ENCODE measurements at regions not wholly inside any gene's neighbourhood (a gene's known extent, or its start where the extent isn't known, plus 50 kb on each side); places are given as distances from the start of the nearest gene placed in this dataset.
"Not testable (repeated sequence)": the region's sequence is repeated elsewhere in the genome, so short reads cannot be mapped to it uniquely, and the experiment has no call there.

DNA sequence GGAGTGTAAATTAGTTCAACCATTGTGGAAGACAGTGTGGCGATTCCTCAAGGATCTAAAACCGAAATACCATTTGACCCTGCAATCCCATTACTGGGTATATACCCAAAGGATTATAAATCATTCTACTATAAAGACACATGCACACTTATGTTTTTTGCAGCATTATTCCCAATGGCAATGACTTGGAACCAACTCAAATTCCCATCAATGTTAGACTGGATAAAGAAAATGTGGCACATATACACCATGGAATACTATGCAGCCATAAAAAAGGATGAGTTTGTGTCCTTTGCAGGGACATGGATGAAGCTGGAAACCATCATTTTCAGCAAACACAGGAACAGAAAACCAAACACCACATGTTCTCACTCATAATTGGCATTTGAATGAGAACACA lies 137.5 kb downstream of the ZNF648 start:
- not testable (repeated sequence) for TF ChIP-seq EZH2 (IDR thresholded peaks at IDR 0.05; ENCODE audit: borderline replicate concordance, low read length)
- TF ChIP-seq, protein P1, sequence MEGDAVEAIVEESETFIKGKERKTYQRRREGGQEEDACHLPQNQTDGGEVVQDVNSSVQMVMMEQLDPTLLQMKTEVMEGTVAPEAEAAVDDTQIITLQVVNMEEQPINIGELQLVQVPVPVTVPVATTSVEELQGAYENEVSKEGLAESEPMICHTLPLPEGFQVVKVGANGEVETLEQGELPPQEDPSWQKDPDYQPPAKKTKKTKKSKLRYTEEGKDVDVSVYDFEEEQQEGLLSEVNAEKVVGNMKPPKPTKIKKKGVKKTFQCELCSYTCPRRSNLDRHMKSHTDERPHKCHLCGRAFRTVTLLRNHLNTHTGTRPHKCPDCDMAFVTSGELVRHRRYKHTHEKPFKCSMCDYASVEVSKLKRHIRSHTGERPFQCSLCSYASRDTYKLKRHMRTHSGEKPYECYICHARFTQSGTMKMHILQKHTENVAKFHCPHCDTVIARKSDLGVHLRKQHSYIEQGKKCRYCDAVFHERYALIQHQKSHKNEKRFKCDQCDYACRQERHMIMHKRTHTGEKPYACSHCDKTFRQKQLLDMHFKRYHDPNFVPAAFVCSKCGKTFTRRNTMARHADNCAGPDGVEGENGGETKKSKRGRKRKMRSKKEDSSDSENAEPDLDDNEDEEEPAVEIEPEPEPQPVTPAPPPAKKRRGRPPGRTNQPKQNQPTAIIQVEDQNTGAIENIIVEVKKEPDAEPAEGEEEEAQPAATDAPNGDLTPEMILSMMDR (conservative IDR thresholded peaks at IDR 0.05 in 1 of 2, IDR thresholded peaks at IDR 0.05 in 1 of 2; ENCODE audit: extremely low read depth in 1 of 2, insufficient read depth in 1 of 2, low read depth in 1 of 2, low read length in 2 of 2) = not testable (repeated sequence)
